ENCODE measurements at regions not wholly inside any gene's neighbourhood (a gene's known extent, or its start where the extent isn't known, plus 50 kb on each side); places are given as distances from the start of the nearest gene placed in this dataset.
"Not testable (repeated sequence)": the region's sequence is repeated elsewhere in the genome, so short reads cannot be mapped to it uniquely, and the experiment has no call there.

DNA sequence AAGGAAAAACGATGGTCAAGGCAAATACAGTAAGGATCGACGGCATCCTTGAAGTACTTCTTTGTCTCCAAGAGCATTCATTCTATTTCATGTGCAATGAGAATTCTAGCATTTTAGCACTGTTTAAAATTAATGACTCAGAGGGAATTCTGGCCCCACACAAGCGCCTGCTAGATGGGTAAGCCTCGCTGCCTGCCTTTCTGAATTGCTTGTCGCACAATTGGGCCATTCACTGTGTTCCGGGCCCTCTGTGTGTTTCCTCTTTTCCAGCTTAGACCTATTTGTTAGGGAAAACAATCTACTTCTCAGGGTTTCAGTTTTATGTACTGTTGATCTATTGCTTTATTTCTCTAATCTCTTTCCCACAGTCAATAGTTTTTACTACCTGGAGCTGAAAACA is 204.7 kb upstream of the ZNF32 start:
- DNase-seq (ENCODE audit: low spot score): no peak

- no peak for DNase-seq (ENCODE audit: low spot score)
These were observed 204.0 kb upstream of the ZNF32 start for GRCh38 chr10:43852644-43853214.

- DNase-seq (ENCODE audit: low spot score): no peak
These were observed 203.5 kb upstream of the ZNF32 start for GRCh38 chr10:43852149-43852548.

DNA sequence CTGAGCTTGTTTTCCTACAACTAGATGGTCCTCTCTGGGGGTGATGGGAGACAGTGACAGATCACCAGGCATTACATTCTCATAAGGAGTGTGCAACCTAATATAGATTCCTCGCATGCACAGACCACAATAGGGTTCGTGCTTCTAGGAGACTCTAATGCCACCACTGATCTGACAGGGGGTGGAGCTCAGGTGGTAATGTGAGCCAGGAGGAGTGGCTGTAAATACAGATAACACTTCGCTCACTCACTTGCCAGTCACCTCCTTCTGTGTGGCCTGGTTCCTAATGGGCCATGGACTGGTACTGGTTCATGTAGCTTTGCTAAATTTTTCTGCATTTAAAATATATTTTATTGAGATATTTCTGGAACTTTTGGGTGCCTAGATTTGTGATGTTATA is 202.3 kb upstream of the ZNF32 start:
- no peak for DNase-seq (ENCODE audit: low spot score)

DNA sequence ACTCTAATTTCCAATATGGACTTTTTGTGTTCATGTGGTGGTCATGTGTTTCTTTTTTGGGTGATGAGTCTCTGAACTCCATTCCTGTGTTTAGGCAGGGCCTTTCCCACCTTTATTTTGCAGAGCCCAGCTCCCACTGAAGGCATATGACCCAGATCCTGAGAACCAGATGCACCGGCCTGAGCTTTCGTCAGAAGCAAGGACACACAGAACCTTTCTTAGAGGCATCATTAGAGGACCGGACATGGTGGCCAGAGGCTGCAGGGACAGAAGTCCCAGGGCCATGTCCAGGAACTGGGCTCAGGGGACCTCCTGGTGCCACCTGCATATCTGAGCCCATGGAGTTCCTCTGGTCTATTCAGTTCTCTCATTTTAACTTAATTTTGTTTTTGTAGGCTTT is 200.9 kb upstream of the ZNF32 start:
- DNase-seq (ENCODE audit: low spot score): no peak

GRCh38 chr10:43846968-43847367 is 198.3 kb upstream of the ZNF32 start:
- DNase-seq (ENCODE audit: low spot score): no peak

DNA sequence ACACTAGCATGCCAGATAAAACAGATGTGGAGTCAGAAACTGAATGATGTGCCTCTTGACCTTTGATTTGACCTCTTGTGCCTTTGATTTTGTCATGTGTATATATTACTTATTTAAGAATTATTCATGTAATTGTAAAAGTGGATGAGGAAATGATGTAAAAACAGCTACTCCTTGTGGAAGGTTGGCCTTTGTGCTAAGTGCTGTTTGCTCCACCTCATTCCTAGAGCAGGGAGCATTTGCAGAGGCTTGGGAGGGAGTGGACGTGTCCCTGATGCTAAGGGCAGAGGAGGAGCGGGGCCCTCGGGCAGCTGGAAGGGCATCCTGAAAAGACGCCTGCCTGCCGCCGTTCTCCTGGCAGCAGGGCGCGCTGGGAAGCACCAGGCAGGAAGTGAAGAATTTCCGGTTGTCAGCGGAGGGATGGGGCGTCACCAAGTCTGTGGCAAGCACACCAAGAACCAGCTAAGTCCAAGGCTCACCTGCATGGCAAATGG is 197.6 kb upstream of the ZNF32 start:
- DNase-seq (ENCODE audit: low spot score): no peak

DNA sequence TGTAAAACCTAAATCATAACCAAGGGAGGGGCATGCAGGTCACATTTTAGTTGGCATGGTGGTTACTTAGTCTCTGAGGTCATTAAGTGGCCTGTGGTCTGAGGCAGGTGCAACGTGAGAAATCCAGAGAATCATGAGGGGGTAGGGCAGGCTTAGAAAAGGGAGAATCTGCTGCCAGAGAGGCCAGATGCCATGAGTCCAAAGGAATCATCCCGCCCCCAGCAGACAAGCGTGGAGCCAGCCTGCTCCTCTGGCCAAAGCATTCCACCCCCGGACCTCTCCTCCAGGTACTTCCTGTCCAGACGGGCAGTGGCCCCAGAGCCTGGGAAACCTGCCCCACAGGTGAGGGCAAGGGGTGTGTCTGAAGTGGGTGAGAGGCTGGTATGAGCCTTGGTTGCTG is 196.4 kb upstream of the ZNF32 start:
- DNase-seq (ENCODE audit: low spot score): no peak

GRCh38 chr10:43844221-43844620 is 195.5 kb upstream of the ZNF32 start:
- DNase-seq (ENCODE audit: low spot score): no peak

- no peak for DNase-seq (ENCODE audit: low spot score)
These were observed 194.8 kb upstream of the ZNF32 start for GRCh38 chr10:43843321-43844101.

GRCh38 chr10:43842496-43842895 is 193.8 kb upstream of the ZNF32 start:
- DNase-seq (ENCODE audit: low spot score): no peak

DNA sequence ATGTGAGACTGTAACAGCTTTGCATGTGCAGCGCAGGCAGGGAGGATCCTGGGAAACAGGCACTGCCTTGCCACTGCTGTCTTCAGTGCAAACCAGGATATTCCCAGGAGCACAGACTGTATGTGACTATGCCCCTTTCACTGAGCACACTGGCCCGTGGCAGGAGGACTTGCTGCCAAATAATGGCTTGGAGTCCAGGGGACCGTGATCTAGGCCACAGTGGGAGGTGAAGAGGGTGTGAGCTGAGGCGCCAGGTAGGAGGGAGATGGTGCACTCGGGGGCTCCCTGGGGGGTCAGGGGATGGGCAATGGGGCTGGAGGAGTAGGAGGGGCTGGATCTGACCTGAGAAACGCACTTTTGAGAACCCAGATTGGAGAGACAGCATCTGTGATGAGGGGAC is 193.4 kb upstream of the ZNF32 start:
- DNase-seq (ENCODE audit: low spot score): no peak

DNA sequence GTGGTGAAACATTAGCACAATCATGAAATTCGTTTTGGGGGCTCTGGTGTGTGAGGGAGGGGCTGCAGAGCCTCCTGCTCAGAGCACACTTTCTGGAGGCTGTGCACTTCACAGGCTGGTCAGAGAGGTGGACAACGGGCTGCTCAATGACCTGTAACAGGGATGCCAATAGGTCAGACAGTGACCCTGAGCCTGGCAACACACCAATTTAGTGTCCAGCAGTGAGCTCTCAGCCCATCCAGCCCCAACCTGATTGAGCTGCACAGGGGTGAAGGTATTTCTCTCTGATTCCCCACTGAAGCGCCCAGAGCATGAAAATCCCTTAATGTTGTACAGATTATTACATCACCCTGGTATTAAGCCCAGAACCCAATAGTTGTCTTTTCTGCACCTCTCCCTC is 191.3 kb upstream of the ZNF32 start:
- no peak for DNase-seq (ENCODE audit: low spot score)

DNA sequence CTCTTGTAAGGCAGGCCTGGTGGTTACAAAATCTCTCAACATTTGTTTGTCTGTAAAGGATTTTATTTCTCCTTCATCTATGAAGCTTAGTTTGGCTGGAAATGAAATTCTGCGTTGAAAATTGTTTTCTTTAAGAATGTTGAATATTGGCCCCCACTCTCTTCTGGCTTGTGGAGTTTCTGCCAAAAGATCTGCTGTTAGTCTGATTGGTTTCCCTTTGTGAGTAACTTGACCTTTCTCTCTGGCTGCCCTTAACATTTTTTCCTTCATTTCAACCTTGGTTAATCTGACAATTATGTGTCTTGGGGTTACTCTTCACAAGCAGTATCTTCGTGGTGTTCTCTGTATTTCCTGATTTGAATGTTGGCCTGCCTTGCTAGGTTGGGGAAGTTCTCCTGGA is 186.1 kb upstream of the ZNF32 start:
- DNase-seq (ENCODE audit: low spot score): not testable (repeated sequence)

DNA sequence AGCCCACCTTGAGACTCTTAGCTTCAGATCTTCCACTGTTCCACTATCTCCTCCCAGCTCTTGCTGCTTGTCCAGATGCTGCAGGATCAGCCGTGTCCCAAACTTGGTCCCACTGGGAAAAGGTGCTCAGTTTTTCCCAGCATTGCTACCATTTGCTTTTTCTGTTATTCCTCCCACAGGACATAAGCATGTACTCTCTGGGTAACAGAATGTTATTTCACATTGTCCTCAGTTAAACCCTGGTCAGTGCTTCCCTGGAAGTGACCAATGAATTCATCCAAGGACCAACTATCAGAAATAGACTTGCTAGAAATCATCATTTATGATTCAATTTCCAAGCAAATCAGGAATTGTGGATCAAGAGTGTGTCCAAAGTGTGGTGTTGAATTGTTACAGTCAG is 179.2 kb upstream of the ZNF32 start:
- no peak for DNase-seq (ENCODE audit: low spot score)

GRCh38 chr10:43825984-43826383 is 177.3 kb upstream of the ZNF32 start:
- DNase-seq (ENCODE audit: low spot score): no peak

DNA sequence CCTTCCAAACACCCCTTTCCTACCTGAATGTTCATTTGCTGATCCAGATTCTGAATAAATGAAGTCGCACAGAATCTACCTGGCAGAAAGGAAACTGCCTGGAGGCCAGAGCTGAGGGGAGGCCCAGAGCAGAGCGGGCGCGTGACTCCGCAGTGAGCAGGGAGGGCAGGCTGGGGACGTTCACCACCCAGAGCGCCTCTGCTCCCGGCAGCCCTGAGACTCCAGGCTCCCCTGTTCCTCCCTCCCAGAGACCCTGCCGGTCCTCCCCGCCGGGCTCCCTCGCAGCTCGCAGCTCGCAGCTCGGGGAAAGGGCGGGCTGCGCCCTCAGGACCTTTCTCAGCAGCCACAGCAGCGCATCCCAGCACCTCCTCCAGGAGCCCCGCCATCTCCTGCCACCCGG is 176.7 kb upstream of the ZNF32 start:
- no peak for DNase-seq (ENCODE audit: low spot score)

DNA sequence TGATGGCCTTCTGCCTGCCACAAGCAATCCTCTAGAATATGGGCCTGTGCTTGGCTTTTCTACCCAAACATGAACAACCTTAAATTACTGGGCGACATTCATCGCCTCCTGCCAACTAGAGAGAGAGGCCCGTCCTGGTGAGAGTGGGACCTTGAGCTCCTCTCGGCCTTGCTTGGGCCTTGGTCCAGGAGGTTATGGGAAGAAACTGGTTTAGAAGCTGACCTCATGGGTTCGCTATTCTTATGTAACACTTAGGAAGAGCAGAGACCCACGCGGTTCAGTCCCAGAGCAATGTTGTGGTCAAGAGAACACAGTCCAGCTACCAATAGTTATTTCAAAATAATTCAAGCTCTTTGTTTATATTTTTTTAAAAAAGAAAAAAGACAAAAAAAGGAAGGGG is 176.3 kb upstream of the ZNF32 start:
- no peak for DNase-seq (ENCODE audit: low spot score)

DNA sequence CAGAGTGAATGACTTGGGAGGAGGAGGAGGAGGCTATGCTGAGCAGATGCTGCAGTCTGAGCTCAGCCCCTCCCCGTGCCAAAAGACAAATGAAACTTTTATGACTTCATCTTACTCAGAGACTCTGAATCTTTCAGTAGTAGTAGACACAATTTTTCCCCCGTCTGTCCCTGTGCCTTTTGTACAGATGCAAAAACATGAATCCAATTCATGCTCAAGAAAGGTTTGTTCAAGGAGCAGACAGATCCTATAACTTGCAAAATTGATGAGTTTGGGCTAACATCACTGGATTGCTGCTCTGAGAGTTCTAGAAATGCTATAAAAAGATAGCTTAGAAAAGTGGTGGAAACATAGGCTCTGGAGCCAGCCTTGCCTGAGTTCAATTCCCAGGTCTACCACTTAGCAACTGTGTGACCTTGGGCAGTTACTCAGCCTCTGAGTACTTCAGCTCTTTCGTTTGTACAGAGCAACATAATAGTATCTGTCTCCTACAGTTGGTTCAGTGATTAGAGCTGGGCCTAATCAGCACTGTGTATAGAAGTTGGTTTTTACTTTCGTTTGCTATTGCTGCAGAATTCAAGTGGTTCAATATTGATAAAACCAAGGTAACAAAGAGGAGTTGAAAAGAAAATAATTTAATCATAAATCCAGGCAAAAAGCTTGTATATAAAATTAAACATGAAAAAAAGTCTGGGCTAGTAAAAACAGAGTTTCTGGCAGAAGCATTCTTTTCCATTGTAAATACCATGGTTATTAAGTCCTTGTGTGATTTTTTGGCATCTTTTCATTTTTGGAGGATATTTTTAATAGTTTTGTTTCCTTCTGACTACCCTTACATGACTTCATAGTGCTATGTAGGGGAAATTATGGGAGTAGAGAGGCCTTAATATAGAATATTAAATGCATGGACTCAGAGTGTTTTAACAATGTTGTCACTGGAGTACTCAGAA is 174.2 kb upstream of the ZNF32 start:
- no peak for DNase-seq (ENCODE audit: low spot score)

DNA sequence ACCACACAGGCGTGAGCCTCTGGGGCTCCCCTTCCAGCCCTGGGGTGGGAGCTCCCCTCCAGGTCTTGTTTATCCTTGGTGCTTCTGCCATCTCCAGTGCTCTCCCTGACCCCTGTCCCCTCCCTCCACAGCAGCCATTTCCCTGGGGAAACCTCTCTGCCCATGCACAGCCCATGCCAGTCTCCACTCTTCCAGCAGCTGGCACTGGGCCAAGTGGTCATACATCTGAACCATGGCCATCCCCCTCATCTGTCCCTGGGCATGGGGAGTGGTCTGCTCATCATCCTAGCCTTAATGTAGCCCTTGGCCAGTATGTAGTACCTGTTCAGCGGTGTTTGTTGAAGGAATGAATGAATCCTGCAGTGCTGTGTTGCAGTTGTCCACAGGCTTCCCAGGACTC is 172.4 kb upstream of the ZNF32 start:
- no peak for DNase-seq (ENCODE audit: low spot score)

DNA sequence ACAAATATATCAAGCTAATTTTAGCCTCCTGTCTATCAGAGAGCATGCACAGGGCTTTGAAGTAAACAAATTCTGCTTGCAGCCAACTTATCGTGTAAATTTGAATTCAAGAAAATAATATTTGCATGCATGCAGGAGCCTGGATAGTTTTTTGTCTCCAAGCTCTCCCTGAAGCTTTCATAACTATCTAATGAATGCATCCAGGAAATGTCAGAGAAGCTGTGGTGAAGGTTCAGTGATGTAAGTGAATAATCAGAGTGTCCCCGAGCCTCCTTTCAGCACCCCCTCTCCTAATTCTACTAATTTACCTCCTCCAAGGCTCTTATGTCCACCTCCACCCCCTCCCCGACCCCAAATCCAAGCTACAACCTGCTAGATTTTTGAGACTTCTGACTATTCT is 172.0 kb upstream of the ZNF32 start:
- DNase-seq (ENCODE audit: low spot score): no peak

DNA sequence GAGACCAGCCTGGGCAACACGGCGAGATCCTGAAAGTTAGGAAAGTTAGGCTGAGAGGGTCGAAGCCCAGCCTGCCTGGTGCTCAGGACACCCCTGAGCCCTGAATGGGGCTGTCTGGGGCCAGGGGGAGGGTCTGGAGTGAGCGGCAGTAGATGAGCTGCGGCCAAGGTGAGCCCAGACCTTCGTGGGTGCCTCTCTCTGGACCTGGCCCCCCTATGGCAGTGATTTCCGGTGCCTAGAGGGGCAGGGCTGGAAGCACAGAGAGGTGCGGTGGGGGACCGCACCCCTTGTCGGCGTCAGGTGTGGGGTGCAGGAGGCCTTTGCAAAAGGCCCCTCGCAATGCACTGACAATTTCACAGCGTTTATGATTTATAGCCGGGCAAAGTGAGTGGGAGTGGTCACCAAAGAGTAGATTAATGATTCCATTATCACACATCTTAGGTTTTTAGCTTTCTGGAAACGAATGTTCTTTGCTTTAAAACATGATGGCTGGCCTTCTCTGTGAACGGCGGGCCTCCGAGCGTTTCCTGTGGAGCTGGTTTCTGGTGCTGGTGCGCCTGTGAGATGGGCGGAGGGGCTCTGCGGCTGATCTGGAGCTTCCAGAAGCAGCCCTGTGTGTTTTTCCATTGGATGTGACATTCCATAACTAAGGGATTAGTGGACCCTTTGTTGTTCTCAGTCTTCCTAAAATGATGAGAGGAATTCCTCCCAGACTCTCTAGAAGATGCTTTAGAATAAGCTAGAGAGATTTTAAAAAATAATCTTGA is 171.0 kb upstream of the ZNF32 start:
- no peak for DNase-seq (ENCODE audit: low spot score)
